ENCODE measurements at regions not wholly inside any gene's neighbourhood (a gene's known extent, or its start where the extent isn't known, plus 50 kb on each side); places are given as distances from the start of the nearest gene placed in this dataset.

DNA sequence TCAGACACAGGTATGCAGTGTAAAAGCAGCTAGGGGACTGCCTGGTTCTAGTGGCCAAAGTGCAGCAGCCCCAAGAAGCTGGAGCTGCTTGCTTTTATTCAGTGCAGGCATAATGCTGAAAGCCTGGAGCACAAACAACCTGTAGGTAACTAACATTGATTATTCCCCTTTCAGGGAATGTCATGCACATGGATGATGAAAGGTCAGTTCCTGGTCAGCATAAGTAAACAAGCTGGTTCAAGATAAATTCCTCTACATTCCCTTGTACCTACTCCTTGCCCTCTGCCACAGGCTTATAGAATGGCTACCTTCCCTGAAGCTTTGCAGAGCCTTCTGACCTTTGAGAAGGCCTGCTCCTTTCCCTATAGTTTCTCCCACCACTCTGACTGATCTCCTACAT, 1318.5 kb upstream of the ADGRL3 start:
- TF ChIP-seq GATA2 (IDR thresholded peaks at IDR 0.05; ENCODE audit: low read depth, low read length): no peak
- TF ChIP-seq GATA3 (IDR thresholded peaks at IDR 0.05; ENCODE audit: low read depth, low read length): no peak

GRCh38 chr4:59904331-59904730, 1295.8 kb upstream of the ADGRL3 start:
- no peak for TF ChIP-seq GATA2 (IDR thresholded peaks at IDR 0.05; ENCODE audit: low read depth, low read length)
- no peak for TF ChIP-seq GATA3 (IDR thresholded peaks at IDR 0.05; ENCODE audit: low read depth, low read length)

- TF ChIP-seq GATA2 (IDR thresholded peaks at IDR 0.05; ENCODE audit: low read depth, low read length) (no peak), GATA3 (IDR thresholded peaks at IDR 0.05; ENCODE audit: low read depth, low read length) (no peak)
Observed at GRCh38 chr4:59920416-59920815, 1279.7 kb upstream of the ADGRL3 start.

- TF ChIP-seq GATA2 (IDR thresholded peaks at IDR 0.05; ENCODE audit: low read depth, low read length) (no peak), GATA3 (IDR thresholded peaks at IDR 0.05; ENCODE audit: low read depth, low read length) (no peak)
Observed at GRCh38 chr4:59925290-59925689, 1274.8 kb upstream of the ADGRL3 start.

DNA sequence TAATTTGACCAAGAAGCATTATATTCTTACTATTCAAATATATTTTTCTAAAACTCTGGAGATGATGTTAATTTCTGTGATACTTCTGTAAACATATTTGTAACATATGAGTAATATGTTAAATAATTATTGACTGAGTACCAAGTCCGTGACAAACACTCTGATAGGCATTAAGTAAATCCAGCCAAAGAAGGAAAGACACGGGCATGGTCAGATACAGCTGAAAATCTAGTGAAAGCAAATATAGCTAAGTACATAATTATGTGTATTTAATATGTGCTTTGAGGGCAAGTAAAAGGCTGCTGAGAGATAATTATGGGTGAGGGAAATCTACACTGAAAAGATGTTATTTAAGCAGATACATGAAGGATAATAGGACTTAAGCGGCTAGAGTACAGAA, 1263.6 kb upstream of the ADGRL3 start:
- no peak for TF ChIP-seq GATA2 (IDR thresholded peaks at IDR 0.05; ENCODE audit: low read depth, low read length)
- no peak for TF ChIP-seq GATA3 (IDR thresholded peaks at IDR 0.05; ENCODE audit: low read depth, low read length)

DNA sequence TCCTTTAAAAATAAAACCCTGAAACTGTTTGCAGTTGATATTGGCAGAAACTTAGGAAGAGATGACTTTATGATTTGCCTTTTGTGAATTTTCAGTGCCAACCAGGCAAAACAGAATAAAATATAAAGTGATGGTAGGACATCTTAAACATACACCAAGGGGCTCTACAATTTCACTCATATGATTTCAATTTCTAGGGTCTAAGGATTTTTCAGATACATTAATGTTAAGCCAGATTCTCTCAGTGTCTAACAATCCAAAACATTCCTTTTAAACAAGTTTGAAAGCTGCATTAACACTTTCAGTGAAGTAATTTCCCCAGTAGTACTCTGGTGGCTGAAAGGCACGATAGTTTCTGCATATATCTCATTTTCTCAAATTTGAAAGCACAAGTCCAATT, 1262.0 kb upstream of the ADGRL3 start:
- TF ChIP-seq GATA3 (IDR thresholded peaks at IDR 0.05; ENCODE audit: low read depth, low read length): no peak
- TF ChIP-seq GATA2 (IDR thresholded peaks at IDR 0.05; ENCODE audit: low read depth, low read length): no peak

DNA sequence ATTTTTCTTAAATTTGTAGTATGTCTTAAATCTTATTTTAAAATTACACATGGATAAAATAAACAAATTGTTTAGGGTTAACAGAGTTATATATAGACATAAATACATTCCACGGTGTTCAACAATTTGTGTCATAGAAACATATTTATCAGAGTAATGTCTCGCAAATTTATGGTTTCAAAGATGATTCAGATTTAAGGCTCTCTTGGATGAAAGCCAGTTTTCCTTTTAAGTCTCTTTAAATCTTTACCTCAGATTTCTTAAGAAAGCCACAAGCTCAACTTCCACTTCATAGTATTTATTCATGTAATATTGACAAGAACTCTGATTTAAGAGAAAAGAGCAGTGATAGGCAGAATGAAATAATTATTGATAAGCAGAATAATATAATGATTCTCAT, 1254.8 kb upstream of the ADGRL3 start:
- TF ChIP-seq GATA2 (IDR thresholded peaks at IDR 0.05; ENCODE audit: low read depth, low read length): no peak
- no peak for TF ChIP-seq GATA3 (IDR thresholded peaks at IDR 0.05; ENCODE audit: low read depth, low read length)

- no peak for TF ChIP-seq GATA2 (IDR thresholded peaks at IDR 0.05; ENCODE audit: low read depth, low read length)
- TF ChIP-seq GATA3 (IDR thresholded peaks at IDR 0.05; ENCODE audit: low read depth, low read length): no peak
Observed at GRCh38 chr4:59945716-59946115, 1254.4 kb upstream of the ADGRL3 start.

GRCh38 chr4:59956366-59956765, 1243.8 kb upstream of the ADGRL3 start:
- TF ChIP-seq GATA3 (IDR thresholded peaks at IDR 0.05; ENCODE audit: low read depth, low read length) (no peak), GATA2 (IDR thresholded peaks at IDR 0.05; ENCODE audit: low read depth, low read length) (no peak)

DNA sequence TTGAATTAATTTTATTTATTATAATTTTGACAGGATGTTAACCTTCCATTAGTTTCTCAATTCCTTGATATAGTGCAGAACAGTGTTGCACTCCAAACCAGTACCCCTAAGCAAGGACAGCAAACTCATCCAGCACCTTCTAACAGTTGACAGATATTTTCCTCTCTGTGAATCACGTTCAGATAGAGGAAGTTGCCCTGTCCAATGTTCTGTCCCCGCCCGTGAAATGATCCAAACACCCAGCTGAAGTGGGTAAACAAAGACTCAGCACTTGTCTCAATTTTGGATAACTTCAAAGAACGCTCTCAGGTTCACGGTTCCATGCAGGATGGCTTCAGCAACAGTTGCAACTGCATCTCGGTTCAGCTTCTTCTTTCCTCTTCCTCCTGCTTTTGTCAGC, 1240.0 kb upstream of the ADGRL3 start:
- TF ChIP-seq GATA2 (IDR thresholded peaks at IDR 0.05; ENCODE audit: low read depth, low read length): no peak
- no peak for TF ChIP-seq GATA3 (IDR thresholded peaks at IDR 0.05; ENCODE audit: low read depth, low read length)

- no peak for TF ChIP-seq GATA3 (IDR thresholded peaks at IDR 0.05; ENCODE audit: low read depth, low read length)
- TF ChIP-seq GATA2 (IDR thresholded peaks at IDR 0.05; ENCODE audit: low read depth, low read length): no peak
Observed at GRCh38 chr4:59966758-59967157, 1233.4 kb upstream of the ADGRL3 start.

- TF ChIP-seq GATA3 (IDR thresholded peaks at IDR 0.05; ENCODE audit: low read depth, low read length) (no peak), GATA2 (IDR thresholded peaks at IDR 0.05; ENCODE audit: low read depth, low read length) (no peak)
Observed at GRCh38 chr4:59968796-59969195, 1231.3 kb upstream of the ADGRL3 start.

- TF ChIP-seq GATA3 (IDR thresholded peaks at IDR 0.05; ENCODE audit: low read depth, low read length): no peak
- no peak for TF ChIP-seq GATA2 (IDR thresholded peaks at IDR 0.05; ENCODE audit: low read depth, low read length)
Observed at GRCh38 chr4:59969909-59970308, 1230.2 kb upstream of the ADGRL3 start.

DNA sequence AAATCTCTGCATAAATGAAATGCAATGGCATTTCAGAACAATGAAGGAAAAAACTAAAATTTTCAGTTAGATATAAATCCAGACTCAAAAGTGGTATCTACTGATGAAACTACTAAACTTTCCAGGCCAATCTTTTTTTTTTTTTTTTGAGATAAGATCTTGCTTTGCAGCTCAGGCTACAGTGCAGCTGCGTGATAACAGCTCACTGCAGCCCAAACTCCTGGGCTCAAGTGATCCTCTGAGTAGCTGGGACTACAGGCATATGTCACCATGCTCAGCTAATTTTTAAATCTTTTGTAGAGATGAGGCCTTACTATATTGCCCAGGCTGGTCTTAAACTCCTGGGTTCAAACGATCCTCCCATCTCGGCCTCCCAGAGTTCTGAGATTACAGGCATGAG, 1228.2 kb upstream of the ADGRL3 start:
- peak; percentile 80 for TF ChIP-seq GATA2 (IDR thresholded peaks at IDR 0.05; ENCODE audit: low read depth, low read length)
- TF ChIP-seq GATA3 (IDR thresholded peaks at IDR 0.05; ENCODE audit: low read depth, low read length): peak; percentile 71; the same call in 1 of the 2 replicates

GRCh38 chr4:59973492-59973891, 1226.6 kb upstream of the ADGRL3 start:
- TF ChIP-seq GATA2 (IDR thresholded peaks at IDR 0.05; ENCODE audit: low read depth, low read length) (no peak), GATA3 (IDR thresholded peaks at IDR 0.05; ENCODE audit: low read depth, low read length) (no peak)

GRCh38 chr4:59979061-59979460, 1221.1 kb upstream of the ADGRL3 start:
- TF ChIP-seq GATA3 (IDR thresholded peaks at IDR 0.05; ENCODE audit: low read depth, low read length) (no peak), GATA2 (IDR thresholded peaks at IDR 0.05; ENCODE audit: low read depth, low read length) (no peak)
